Eye (tissue), 1 donor: ENCODE measurements at regions not wholly inside any gene's neighbourhood (a gene's known extent, or its start where the extent isn't known, plus 50 kb on each side); places are given as distances from the start of the nearest gene placed in this dataset.
A peak's percentile ranks its signal among the peaks of the same experiment; 100 is the strongest.

Experiments used
- DNase-seq: peaks from one replicate; pipeline ENCODE4 v3.0.0-alpha.2; 2015

DNA sequence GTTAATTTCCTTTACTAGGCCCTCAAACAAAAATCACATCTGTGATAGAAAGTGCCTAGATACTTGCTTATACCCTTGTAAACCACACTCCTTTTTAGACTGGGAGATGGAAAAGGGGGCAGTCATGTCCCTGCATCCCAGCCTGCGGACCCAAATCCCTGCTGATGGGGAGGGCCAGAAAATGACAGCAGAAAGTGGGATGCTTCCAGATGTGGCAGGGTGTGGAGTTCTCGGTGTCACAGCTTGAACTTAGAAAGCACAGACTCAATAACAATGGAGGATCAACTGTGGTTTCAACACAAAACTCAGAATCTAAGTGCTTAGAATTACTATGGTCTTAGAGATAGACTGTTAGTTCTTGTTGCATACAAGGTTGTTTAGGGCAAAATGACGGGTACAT is 95.6 kb upstream of the F3 start:
- no peak for DNase-seq

DNA sequence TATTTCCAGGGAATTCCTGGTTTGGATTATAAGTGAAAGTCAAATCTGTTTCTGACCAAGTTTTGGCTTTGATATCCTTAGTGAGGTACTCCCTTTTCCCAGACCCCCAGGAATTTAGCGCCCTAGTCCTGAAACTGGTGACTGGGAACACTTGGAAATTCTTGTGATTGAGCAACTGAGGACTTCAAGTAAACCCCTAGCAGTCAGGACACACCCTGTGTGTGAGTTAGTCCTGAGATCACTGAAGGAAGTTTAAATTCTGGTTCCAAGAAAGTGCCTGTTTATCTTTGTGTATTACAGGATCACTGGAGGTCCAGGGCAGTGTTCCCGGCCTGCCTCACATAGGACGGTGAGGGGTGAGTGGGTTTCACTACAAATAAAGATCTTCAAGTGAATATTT is 95.1 kb upstream of the F3 start:
- DNase-seq = no peak

DNA sequence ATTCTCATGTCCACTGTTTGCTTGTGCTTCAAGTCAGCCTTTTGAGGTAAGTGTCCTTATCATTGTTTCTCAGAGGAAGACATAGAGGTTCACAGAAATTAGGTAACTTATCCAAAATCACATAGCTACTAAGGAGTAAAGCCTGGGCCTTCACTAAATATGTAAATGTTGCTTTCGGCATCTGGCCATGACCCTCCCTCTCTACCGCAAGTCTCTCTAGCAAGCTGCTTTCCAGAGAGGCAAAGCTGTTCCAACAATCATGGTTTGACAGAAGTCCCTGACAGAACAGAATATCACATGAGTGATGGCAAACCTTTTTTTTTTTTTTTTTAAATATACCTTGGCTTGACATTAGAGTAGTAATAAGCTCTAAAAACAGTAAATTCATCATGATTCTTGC is 94.5 kb upstream of the F3 start:
- no peak for DNase-seq

DNA sequence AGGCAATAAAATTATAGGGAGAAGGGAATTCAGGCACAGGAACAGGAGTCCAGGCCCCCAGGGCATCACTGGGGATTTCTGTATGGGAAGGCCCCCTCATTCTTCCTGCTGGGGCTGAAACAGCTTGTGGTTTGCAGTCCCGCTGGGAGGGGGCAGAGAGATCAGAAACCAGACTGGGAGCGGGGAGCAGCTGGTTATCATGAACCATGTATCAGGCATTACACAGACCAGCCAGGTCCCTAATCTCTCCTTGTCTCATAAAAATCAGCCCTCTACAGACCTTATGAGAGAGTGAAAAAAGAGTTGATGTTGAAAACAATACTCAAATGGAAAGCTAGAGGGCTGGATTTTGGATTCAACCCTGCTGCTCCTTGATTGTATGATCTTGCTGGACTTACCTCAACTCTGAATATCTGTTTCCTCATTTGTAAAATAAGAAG is 93.4 kb upstream of the F3 start:
- no peak for DNase-seq

DNA sequence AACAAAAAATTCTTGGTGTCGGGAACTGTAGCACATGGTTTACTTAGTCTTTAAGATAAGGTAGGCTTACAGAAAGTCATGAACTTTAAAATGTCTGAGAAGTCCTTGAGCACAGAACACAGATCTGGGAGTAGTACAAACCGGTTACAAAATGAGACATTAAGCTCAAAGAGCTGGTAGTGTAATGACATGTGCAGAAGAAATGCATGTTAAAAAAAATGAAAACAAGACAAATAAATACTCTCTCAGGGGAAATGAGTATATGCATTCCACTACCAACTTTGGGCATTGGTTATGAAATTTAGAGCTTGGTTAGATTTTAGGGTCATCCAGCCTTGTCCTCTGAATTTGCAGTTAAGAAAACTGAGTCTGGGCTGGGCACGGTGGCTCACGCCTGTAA is 91.5 kb upstream of the F3 start:
- no peak for DNase-seq

DNA sequence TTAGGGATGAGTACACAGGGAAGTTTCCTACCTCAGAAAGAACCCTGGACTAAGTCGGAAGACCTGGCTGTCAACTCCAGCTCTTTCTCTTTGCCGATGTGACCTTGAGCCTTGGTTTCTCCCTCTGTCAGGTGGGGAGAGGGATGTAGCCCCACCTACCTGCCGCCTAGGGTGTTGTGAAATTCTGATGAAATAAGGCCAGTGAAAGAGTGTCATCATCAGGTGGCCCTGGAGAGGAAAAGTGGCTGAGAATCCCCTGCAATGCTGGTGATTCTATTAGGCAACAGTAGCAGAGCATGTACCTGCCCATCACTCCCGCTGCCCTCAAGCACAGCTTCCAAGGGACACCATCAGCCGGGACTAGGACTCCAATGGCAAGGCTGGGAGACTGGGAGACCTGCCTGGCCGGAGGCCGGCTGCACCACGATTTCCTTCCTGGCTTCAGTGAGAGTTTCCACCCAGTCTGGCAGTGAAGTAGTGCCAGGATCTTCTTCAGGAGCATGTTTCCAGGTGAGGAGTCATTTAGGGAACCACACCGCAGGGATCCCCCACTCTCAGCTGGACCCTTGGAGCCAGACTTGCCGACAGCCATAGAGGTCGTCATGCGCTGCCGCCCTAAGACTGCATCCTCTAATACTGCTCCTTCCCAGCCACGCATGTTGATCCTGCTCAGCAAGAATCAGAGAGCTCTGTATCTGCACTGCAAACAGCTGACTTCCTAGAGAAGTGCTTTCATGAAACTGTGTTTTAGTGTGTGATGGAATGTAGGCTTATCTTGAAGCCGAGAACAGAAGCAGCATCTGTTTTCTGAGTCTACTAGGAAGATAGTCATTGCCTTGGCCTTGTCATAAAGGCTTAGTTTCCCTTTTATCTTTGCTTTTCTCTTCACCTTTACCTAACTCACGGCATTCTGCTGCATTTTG is 88.0 kb upstream of the F3 start:
- DNase-seq = no peak

DNA sequence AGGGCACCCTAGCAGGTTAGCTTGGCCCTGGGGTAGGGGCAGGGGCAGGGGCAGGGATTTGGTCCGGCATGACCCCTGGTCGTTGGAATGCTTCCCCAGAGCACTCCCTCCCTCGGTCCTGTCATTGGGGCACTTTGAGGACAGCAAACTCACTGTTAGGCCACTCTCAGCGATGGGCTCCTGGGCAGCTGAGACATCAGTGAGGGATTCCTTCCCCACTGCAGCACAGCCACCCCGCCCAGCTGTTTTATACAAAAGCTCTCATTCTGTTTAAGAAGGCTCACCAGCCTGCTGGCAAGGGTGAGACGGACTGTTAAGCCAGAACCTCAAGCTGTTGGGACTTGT is 86.9 kb upstream of the F3 start:
- no peak for DNase-seq

DNA sequence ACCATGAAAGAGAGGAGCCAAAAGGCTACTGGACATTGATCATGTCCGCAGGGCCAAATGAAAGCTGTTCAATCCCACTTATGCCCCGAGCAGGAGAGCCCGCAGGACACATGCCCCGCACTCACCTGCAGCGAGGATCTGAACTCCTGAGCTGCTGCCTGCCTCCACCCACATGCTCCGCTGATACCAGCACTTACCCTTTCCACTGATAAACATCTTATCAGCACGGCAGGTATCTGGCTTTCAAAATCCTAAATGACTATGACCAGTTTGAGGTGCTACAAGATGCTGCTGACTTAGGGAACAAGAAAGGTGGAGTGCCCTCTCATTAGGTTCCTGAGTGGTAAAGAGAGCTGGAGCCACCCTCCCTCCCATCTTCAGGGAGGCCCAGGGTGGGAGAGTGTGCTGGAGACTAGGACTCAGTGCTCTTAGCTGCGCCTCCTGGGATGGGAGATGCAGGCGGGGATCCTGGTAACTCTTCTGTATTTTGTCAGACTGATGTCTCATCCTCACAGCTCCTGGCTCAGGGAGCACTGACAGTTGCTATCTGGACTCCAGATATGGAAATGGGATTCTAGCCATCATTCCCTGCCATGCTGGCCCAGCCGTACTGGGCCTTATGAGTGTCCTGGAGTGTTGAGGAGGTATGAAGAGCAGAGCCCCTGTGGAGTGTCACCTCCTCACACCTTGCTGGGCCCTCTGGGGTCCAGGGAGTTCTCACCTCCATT is 86.4 kb upstream of the F3 start:
- no peak for DNase-seq

DNA sequence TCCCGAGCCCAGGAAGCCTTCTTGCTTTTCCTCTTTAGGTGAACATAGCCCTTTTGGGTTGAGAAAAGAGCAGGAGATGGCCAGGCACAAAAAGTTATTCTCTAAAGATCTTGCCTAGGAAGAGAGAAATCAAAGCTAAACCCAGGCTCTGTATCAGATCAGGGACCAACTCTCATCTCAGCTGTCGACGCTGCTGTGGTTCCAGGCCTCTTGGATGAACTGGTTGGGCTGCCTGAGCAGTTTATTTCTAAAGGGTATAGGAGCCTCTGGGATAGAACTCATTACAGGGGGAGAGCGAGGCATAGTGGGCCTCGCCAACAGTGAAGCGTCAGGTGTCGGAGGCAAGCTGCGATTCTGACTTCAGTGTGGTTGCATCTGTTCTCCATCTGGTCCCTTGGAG is 82.6 kb upstream of the F3 start:
- DNase-seq = no peak

DNA sequence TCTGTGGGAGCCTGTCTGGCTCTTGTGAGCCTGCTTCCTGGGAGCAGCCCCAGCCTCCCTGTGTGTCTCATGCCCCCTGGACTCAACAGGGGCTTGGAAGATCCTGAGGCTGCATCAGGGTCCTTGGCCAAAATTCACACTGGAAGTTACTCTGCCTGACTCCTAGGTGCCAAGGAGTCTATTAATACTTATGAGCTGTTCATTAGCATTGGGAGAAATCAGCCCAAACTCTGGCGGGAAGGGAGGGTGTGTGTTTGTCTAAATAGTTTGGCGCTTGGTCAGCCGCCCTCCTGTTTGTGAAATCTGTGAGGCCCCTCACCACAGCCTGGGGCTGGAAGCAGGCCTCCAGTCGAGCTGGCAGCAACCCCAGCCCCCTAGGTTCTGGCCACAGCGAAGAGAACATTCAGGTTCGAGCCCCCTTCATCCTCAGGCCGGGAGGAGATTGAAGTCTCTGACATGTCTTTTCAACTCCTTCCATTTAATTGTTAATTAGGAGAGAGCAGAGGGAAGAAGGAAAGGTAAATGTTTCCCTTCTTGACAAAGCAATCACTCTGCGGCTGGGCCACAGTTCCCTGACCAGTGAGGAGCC is 82.1 kb upstream of the F3 start:
- no peak for DNase-seq

DNA sequence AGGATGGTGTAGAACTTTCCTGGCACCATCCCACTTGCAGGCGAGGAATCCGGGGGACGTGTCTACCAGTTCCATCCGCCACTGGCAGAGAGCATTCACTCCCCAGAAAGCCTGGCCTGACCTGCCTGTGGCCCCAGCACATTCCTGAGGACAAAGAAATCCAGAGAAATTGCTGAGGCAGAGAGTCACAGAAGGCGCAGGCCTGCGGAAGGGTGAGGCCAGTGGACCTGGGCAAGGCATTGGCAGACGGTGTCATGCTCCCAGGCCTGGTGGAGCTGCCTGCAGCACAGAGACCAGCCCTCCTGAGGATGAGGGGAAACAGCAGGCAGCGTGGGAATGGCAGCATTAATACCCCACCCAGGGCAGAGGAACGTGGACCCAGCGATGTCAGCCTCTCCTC is 81.2 kb upstream of the F3 start:
- DNase-seq = peak; percentile 58

DNA sequence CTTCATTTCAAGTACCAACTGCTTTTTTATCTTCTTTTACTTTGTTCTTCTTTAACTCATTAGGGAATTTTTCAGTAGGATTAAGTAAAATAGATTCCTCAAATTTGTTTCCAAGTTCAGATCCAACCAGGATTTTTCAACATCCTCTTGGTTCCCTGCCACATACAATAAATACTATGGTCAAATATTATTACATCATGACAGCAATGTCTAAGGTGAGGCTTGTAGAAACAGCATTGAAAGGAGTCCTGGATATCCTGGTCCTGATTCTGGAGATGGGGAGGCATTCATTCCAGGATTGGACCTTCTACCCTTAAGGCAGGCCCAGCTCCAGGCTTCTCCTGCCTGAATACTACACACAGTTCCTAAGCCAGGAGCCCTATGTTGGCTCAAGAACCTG is 80.2 kb upstream of the F3 start:
- no peak for DNase-seq

DNA sequence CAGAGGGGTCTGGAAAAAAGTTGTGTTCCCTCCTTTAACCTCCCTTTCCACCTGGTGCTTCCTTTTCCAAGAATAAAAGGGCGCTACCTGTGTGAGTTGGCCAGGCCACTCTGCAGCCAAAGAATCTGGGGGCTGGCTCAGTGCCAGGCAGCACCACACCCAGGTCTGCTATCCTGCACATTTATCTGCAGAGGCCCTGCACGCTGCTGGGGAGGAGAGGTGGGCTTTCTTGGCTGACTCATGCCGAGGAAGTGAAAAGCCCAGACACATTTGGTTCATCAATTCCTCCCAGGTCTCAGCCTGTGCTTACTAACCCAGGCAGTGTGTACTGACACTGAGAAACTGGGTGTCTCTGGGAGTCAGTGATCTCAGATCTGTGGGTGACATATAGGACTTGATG is 79.8 kb upstream of the F3 start:
- DNase-seq = no peak

DNA sequence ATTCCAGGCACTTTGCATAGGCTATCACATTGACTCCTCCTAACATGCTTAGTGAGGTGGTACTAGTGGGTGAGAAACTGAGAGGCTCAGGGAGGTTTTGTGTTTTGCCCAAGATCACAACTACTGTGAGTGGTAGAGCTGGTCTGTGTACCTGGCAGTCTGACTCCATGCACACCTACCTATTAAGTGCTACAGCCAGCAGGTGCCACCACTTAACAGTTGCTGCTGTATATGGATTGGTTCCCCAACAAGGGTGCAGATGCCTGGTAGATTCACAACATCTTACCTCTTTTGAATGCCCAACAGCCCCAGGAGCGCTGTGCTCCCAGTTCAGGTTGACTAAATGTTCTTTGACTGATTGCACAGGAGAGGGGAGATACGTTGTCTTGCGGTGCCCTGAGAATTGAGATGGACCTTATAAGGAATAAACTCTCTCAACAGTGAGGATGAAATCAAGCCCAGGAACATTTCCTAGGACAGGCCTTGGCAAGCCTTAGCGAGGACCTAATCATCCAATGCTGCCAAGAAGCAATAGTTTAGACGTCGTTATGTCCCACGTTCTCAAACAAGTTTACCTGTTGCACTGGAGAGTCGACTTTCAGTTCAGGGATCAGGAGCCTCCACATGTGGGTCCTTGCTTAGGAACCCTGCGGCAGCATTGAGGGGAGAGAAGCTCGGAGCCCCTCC is 78.9 kb upstream of the F3 start:
- DNase-seq = no peak

DNA sequence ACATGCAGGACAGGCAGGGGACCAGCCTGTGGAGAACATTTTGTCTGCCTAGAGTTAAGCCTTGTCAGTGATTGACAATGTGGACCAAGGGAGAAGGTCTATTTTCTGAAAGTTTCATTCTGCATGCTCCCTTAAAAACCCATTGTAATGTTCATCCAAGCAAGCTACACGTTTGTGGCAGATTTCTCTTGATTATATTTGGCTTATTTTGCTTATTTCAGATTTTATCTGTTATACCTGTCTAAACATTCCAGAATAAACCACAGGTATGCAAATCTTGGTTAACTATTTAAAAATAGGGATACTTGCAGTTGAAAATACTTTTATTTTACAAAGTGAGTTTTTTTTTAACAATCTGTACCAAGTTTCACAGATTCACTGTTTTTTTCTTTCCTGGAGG is 78.2 kb upstream of the F3 start:
- DNase-seq = no peak

DNA sequence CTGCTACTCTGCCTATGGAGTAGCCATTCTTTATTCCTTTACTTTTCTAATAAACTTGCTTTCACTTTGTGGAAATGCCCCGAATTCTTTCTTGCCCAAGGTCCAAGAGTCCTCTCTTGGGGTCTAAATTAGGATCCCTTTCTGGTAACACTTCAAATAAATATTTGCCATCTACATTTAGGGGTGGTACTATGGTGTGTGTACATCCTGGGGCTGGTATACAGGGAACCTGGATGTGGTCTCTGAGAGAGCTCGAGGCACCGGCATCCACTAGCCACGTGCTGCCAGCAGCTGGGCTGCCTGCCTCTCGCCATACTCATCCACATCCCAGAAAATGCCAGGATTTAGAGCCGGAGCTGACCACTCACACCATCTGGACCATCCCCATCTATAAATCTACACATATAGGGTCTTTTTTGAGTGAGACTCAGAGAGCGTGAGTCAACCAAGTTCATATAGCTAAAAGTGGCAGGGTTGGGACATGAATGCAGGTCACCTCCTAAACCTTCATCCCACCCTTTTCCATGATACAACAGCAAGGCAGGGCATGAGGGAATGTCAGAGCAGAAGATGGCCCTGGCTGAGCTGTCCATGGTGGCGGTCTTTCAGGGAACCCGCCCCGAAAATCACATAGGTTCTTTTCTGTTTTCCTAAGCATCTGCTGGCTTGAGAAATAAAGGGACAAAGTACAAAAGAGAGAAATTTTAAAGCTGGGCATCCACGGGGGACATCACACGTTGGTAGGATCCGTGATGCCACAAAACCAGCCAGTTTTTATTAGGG is 76.6 kb upstream of the F3 start:
- no peak for DNase-seq

DNA sequence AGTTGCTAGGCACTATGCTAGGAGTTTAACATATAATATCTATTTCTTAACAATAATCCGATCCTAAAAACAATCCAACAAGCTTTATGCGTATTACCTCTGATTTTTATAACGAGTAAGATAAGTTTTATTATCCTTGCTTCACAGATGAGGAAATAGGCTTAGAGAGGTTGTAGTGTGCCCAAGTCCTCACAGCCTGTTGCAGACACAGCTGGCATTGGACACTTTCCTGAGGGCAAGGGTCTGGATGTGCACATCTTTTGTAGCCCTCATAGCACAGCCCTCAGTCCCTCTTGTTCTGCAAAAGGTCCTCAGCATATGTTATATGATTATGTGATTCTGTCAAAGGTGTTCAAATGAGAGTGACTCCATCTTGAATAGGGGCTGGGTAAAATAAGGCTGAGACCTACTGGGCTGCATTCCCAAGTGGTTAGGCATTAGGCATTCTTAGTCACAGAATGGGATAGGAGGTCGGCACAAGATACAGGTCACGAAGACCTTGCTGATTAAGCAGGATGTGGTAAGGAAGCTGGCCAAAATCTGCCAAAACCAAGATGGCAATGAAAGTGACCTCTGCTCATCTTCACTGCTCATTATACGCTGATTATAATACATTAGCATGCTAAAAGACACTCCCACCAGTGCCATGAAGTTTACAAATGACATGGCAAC is 75.7 kb upstream of the F3 start:
- no peak for DNase-seq

DNA sequence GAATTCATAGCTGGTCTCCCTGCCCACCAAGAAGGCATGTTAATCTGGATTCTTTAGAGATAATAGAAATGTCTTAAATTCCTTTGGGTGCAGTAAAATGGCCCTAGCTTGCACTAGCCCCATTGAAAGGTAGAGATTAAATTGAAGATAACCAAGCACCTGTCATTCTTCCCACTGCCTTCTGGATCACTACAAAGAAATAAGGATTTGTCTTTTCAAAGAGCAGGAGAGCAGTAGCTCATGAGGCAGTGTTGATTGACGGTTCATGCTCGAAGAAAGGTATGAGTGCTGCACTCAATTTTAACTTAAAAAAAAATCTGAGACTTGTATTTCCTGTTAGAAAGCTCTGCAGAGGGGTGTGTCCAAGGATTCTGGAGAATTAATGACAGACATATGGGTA is 74.9 kb upstream of the F3 start:
- no peak for DNase-seq

DNA sequence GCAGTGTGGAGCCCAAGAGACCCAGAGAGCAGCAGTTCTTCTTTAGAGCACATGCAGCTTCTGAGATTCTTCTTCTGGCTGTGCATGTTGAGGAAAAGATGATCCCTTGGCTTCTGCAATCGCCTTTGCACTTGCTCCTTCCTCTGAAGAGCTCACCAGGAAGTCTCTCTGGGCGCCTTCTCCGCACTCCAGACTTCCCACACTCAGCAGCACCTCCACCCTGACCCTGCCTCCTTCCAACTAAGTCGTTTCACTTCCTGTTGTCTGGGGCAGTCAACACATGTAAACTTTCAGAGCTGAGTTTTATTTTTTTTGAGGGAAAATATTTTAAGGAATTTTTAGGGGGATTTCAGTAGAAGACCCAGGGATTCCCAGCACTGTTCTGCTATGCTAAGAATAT is 73.4 kb upstream of the F3 start:
- no peak for DNase-seq

DNA sequence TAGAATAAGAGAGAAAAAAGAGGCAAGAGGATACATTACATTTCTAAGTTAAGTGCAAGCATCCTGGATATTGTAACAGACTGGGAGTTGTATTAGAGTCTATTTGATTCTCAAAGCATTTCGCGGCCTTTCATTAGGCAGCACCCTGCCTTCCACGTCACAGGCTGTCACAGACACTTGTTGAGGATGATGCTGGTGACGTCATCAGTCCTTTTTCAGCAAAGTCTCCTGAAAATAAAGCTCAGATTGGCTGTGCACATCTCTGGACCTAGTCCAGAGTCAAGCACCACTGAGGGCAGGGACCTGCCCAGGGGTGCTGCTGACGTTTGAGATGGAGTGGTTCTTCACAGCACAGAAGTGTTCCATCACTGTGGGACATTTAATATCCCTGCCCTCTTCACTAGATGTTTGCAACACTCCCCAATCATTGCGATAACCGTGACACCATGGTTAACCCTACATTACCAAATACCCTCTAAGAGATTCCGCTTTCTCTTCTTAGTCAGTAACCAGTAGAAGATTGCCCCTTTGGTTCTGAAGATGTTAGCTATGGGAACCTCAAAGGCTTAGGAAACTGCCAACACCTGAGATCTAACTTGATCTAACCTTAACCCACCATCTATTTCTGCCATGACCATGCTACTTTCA is 72.7 kb upstream of the F3 start:
- no peak for DNase-seq

DNA sequence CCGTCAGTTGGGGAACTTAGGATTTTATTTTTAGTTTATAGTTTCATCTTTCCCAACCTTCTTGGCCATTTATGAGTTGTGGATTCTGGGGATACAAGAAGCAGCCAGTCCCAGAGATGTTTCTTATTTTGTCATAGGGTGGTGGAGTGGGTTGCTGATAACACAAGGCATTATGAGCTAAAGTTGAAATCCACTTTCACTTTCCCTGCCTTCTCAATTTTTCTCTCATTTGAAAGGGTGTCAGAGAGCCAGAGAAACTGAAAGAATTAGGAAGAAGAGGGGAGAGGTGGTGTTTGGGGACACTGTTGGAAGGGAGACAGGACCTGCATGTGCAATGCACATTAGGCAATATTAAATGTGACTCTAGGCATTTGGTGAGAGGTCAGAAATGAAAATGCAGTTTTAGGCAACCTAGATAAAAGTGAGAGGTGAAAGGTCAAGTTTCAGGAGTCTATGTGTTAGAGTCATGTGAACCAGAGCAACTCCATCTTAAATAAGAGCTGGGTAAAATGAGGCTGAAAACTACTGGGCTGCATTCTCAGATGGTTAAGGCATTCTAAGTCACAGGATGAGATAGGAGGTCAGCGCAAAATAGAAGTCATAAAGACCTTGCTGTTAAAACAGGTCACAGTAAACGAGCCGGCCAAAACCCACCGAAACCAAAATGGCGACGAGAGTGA is 71.1 kb upstream of the F3 start:
- DNase-seq = no peak
